ENCODE measurements at regions not wholly inside any gene's neighbourhood (a gene's known extent, or its start where the extent isn't known, plus 50 kb on each side); places are given as distances from the start of the nearest gene placed in this dataset.

DNA sequence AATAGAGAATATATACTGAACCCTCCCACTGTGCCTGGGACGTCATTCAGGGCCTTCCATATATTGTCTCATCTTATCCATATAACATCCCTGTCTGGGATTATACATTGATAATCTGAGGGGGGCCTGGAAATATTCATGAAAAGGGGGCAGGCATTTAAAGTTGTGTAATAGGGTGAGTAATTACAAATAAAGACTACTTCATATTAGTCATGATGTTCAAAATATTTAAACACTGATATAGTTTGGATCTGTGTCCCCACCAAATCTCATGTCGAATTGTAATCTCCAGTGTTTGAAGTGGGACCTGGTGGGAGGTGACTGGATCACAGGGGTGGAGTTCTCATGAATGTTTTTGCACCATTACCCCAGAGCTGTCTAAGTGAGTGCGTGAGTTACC lies 97.8 kb downstream of the AQP9 start:
- no peak for DNase-seq (ENCODE audit: low spot score)

- no peak for DNase-seq (ENCODE audit: low spot score)
These were observed 102.2 kb downstream of the AQP9 start for GRCh38 chr15:58240191-58240932.

GRCh38 chr15:58241872-58242271 lies 103.7 kb downstream of the AQP9 start:
- DNase-seq (ENCODE audit: low spot score) = no peak

GRCh38 chr15:58243070-58243469 lies 104.9 kb downstream of the AQP9 start:
- no peak for DNase-seq (ENCODE audit: low spot score)

- no peak for DNase-seq (ENCODE audit: low spot score)
These were observed 106.4 kb downstream of the AQP9 start for GRCh38 chr15:58244536-58244935.

DNA sequence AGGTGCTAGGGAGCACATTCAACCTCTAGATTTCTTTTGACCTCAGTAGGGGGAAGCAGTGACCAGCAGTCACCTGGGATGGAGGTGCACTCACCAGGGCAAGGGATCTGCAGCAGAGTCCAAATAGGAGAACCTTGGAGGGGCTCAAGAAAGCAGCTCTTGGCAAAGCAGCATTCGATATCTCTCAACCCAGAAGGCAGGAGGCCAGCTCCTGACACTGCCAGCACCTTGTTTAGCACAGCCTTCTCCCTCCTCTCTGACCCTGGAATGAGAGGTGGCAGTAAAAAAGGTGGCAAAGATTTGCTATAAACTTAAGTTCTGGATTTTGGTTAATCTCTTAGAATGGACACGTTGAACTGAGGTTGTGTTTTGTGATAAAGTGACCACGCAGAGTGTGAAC lies 107.9 kb downstream of the AQP9 start:
- no peak for DNase-seq (ENCODE audit: low spot score)

- no peak for DNase-seq (ENCODE audit: low spot score)
These were observed 110.0 kb downstream of the AQP9 start for GRCh38 chr15:58247855-58248842.

DNA sequence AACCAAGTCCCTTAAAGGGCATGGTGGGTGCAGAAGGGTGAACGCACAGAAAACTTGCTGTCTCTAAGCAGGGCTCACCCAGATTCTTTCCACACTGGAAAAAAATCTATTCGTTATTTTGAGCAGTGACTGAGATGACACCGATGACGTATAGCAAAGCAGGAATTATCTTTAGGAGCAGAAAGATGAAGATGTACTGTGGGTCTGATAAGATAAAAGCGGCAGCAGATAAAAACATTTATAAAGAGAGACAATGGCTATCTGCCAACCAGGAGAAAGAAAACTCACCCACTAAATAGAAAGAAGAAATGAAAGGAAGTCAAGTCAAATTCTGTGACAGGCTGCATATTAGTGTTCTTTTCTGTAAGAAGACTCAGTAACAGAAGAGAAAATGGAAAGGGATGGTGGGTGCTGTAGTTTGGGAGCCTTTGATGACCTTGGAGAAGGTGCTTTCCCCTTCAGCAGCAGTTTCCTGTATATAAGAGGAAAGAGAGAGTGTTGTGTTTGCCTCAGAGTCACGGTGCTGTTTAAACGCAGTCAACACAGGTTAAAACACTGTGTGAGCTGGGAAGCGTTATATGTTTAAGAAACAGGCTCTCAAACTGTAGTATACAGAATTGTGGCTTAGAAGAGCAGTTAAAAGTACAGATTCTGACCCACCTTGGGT lies 111.6 kb downstream of the AQP9 start:
- no peak for DNase-seq (ENCODE audit: low spot score)

- DNase-seq (ENCODE audit: low spot score) = no peak
These were observed 114.6 kb downstream of the AQP9 start for GRCh38 chr15:58252586-58253323.

GRCh38 chr15:58257776-58258325 lies 119.7 kb downstream of the AQP9 start:
- DNase-seq (ENCODE audit: low spot score) = no peak

DNA sequence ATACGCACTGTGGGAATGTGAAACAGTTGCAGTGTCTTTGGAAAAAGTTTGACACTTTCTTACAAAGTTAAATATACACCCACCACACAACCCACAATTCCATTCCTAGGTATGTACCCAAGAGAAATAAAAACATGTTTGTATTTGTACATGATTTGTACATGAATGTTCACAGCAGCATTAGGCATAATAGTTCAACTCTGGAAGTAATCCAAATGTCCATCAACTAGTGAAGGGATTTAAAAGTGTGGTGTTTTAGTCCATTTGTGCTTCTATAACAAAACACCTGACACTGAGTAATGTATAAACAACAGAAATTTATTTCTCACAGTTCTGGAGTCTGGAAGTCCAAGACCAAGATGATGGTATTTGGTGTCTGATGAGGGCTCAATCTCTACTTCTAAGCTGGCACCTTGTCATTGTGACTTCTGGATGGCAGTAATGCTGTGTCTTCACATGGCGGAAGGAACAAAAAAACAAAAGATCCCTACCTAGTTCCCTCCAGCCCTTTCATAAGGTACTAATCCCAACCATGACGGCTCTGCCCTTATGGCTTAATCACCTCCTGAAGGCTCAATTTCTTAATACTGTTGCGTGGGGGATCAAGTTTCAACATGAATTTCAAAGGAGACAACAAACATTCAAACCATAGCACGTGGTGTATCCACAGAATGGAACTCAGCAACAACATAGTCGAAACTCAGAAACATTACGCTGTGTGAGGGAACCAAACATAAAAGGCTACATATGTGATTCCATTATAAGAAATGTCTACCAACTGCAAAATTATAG lies 120.5 kb downstream of the AQP9 start:
- no peak for DNase-seq (ENCODE audit: low spot score)

- DNase-seq (ENCODE audit: low spot score) = no peak
These were observed 122.1 kb downstream of the AQP9 start for GRCh38 chr15:58260205-58260724.

- no peak for DNase-seq (ENCODE audit: low spot score)
These were observed 122.6 kb downstream of the AQP9 start for GRCh38 chr15:58260725-58261267.

DNA sequence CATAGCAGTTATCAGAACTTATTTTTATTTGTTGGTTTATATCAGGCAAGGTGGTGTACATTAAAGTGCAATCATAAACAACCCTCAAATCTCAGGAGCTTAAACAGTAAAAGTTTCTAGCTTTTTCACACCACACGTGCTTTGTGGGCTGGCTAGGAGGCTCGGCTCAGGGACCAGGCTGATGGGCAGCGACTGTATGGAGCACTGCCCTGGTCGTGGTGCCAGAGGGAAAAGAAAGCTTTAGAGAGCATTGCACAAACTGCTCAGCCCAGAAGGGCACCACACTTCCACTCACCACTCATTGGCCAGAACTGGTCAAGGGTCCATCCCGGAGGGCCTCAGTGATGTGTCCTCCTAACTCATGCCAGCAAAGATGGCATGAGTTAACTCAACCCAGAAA lies 123.2 kb downstream of the AQP9 start:
- no peak for DNase-seq (ENCODE audit: low spot score)

GRCh38 chr15:58264053-58264971 lies 126.1 kb downstream of the AQP9 start:
- DNase-seq (ENCODE audit: low spot score) = no peak

- no peak for DNase-seq (ENCODE audit: low spot score)
These were observed 128.9 kb downstream of the AQP9 start for GRCh38 chr15:58267051-58267450.

- DNase-seq (ENCODE audit: low spot score) = no peak
These were observed 130.6 kb downstream of the AQP9 start for GRCh38 chr15:58268746-58269267.

All from mesenteric fat pad (tissue), 1 donor.